Liver (tissue), 8 donors: ENCODE measurements at regions not wholly inside any gene's neighbourhood (a gene's known extent, or its start where the extent isn't known, plus 50 kb on each side); places are given as distances from the start of the nearest gene placed in this dataset.

ENCODE experiments used
- DNase-seq: peaks from one replicate; pipeline ENCODE4 v3.0.0-alpha.2; 2017; ENCODE audit warnings: low spot score
- H3K27ac ChIP-seq, 2 donors: one replicate each; pipeline ENCODE4 v1.7.0; 2013; ENCODE audit warnings: inconsistent platforms in 2 of 2, low read length in 2 of 2, control low read depth in 1 of 2, low read depth in 1 of 2, mild to moderate bottlenecking in 1 of 2
- H3K27me3 ChIP-seq, 4 donors: one replicate each; pipeline versions ENCODE4 v1.6.1 to v1.7.0; 2013; ENCODE audit warnings: low read length in 3 of 4, inconsistent platforms in 1 of 4, mild to moderate bottlenecking in 1 of 4, moderate library complexity in 1 of 4; ENCODE audit not compliant: control insufficient read depth in 4 of 4, insufficient read depth in 4 of 4
- H3K36me3 ChIP-seq, 4 donors: one replicate each; pipeline versions ENCODE4 v1.6.1 to v1.7.0; 2013; ENCODE audit warnings: low read length in 3 of 4, mild to moderate bottlenecking in 3 of 4, low read depth in 1 of 4, moderate library complexity in 1 of 4; ENCODE audit not compliant: control insufficient read depth in 4 of 4, insufficient read depth in 3 of 4
- H3K4me1 ChIP-seq, 4 donors: one replicate each; pipeline versions ENCODE4 v1.6.1 to v1.7.0; 2013; ENCODE audit warnings: low read length in 3 of 4, mild to moderate bottlenecking in 3 of 4, moderate library complexity in 1 of 4; ENCODE audit not compliant: control insufficient read depth in 4 of 4, insufficient read depth in 4 of 4
- H3K4me3 ChIP-seq, 3 donors: one replicate each; pipeline versions ENCODE4 v1.6.1 to v1.7.0; 2013; ENCODE audit warnings: low read length in 3 of 3, control low read depth in 1 of 3, low read depth in 1 of 3, mild to moderate bottlenecking in 1 of 3
- H3K9ac ChIP-seq, 2 donors: one replicate each; pipeline ENCODE4 v1.7.0; 2013; ENCODE audit warnings: low read length in 2 of 2, mild to moderate bottlenecking in 2 of 2, moderate library complexity in 2 of 2, control low read depth in 1 of 2, low read depth in 1 of 2
- H3K9me3 ChIP-seq, 4 donors: one replicate each; pipeline versions ENCODE4 v1.6.1 to v1.7.0; 2013; ENCODE audit warnings: low read length in 3 of 4; ENCODE audit not compliant: control insufficient read depth in 4 of 4
- ATF3 ChIP-seq: IDR thresholded peaks from 2 replicates; pipeline ENCODE4 v1.6.1; 2016; ENCODE audit warnings: antibody characterized with exemption
- EGR1 ChIP-seq, 2 donors: IDR thresholded peaks; 2 replicates each; pipeline ENCODE4 v1.6.1; 2016 to 2018; ENCODE audit warnings: antibody characterized with exemption in 2 of 2, low read depth in 2 of 2
- FOXA1 ChIP-seq: IDR thresholded peaks from 2 replicates; pipeline ENCODE4 v1.6.1; 2016; ENCODE audit warnings: antibody characterized with exemption
- FOXA2 ChIP-seq: IDR thresholded peaks from 2 replicates; pipeline ENCODE4 v1.6.1; 2016; ENCODE audit warnings: antibody characterized with exemption
- GABPA ChIP-seq, 2 donors: IDR thresholded peaks in 1 of 2; conservative IDR thresholded peaks in 1 of 2; 2 replicates each; pipeline ENCODE4 v1.6.1; 2016; ENCODE audit warnings: antibody characterized with exemption in 2 of 2, mild to moderate bottlenecking in 1 of 2, moderate library complexity in 1 of 2
- HNF4A ChIP-seq, 2 donors: conservative IDR thresholded peaks; 2 replicates each; pipeline ENCODE4 v1.6.1; 2016; ENCODE audit warnings: antibody characterized with exemption in 2 of 2, mild to moderate bottlenecking in 2 of 2
- JUND ChIP-seq, 2 donors: IDR thresholded peaks; 2 replicates each; pipeline ENCODE4 v1.6.1; 2016; ENCODE audit warnings: antibody characterized with exemption in 2 of 2
- NR2F2 ChIP-seq: IDR thresholded peaks from 2 replicates; pipeline ENCODE4 v1.6.1; 2016; ENCODE audit warnings: antibody characterized with exemption
- RXRA ChIP-seq, 2 donors: IDR thresholded peaks; 2 replicates each; pipeline ENCODE4 v1.6.1; 2017 to 2018; ENCODE audit warnings: antibody characterized with exemption in 2 of 2, mild to moderate bottlenecking in 1 of 2
- SP1 ChIP-seq: IDR thresholded peaks from 2 replicates; pipeline ENCODE4 v1.6.1; 2018; ENCODE audit warnings: antibody characterized with exemption, mild to moderate bottlenecking
- TAF1 ChIP-seq: conservative IDR thresholded peaks from 2 replicates; pipeline ENCODE4 v1.6.1; 2016; ENCODE audit warnings: antibody characterized with exemption, mild to moderate bottlenecking
- ZBTB33 ChIP-seq: IDR thresholded peaks from 2 replicates; pipeline ENCODE4 v1.6.1; 2016; ENCODE audit warnings: antibody characterized with exemption
- WGBS: extraction: QIAGEN DNeasy Blood & Tissue Kit; methylation state at CpG from one replicate; pipeline ENCODE4 v1.1.7; 2013; 5-methylcytosine and 5-hydroxymethylcytosine counted together
- TF ChIP-seq, protein P1 (sequence below): IDR thresholded peaks from 2 replicates; pipeline ENCODE4 v1.6.1; 2016; ENCODE audit warnings: antibody characterized with exemption
- TF ChIP-seq, protein P2 (sequence below): fragments of 150-350 bp; IDR thresholded peaks from 2 replicates; pipeline ENCODE4 v1.5.1; 2017; ENCODE audit warnings: improper control_type of control experiment, low read depth, low read length; ENCODE audit not compliant: missing input control
- TF ChIP-seq, protein P3 (sequence below): IDR thresholded peaks from 2 replicates; pipeline ENCODE4 v1.6.1; 2016; ENCODE audit warnings: antibody characterized with exemption, mild to moderate bottlenecking
- donor health status: healthy.
- donor health status: healthy.
- donor health status: healthy.
- donor health status: healthy.
- donor health status: healthy.

- Histone ChIP-seq H3K27me3 (no peaks in the 10 kb centered on the region), H3K9me3 (no peaks in the 10 kb centered on the region), H3K27ac (no peak overlapping the region), H3K36me3 (no peaks in the 10 kb centered on the region), H3K4me3 (no peak overlapping the region), H3K4me1 (no peaks in the 10 kb centered on the region), H3K9ac (no peak overlapping the region)
- 87% methylated on average over 2 of the region's 2 CpGs for WGBS
- TF ChIP-seq EGR1 (IDR thresholded peaks at IDR 0.05; ENCODE audit: low read depth in 2 of 2) = no peak
- no peak for DNase-seq
Observed at GRCh38 chr2:195490319-195490718, 166.7 kb upstream of the SLC39A10 start.

GRCh38 chr2:195489101-195489500 is 167.9 kb upstream of the SLC39A10 start:
- 93% methylated on average over 2 of the region's 2 CpGs for WGBS
- Histone ChIP-seq H3K9me3 (no peaks in the 10 kb centered on the region), H3K4me3 (no peak overlapping the region), H3K4me1 (no peaks in the 10 kb centered on the region), H3K27ac (no peak overlapping the region), H3K9ac (no peak overlapping the region), H3K27me3 (no peaks in the 10 kb centered on the region), H3K36me3 (no peaks in the 10 kb centered on the region)
- DNase-seq = no peak
- TF ChIP-seq, protein P1, sequence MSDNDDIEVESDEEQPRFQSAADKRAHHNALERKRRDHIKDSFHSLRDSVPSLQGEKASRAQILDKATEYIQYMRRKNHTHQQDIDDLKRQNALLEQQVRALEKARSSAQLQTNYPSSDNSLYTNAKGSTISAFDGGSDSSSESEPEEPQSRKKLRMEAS = no peak
- TF ChIP-seq RXRA (IDR thresholded peaks at IDR 0.05) (no peak), ATF3 (no peak), SP1 (no peak), JUND (IDR thresholded peaks at IDR 0.05) (no peak), EGR1 (IDR thresholded peaks at IDR 0.05; ENCODE audit: low read depth in 2 of 2) (no peak), FOXA2 (no peak), GABPA (IDR thresholded peaks at IDR 0.05 in 1 of 2, conservative IDR thresholded peaks at IDR 0.05 in 1 of 2) (no peak), ZBTB33 (no peak), HNF4A (conservative IDR thresholded peaks at IDR 0.05) (no peak), NR2F2 (no peak), TAF1 (no peak), FOXA1 (no peak)
- TF ChIP-seq, protein P2, sequence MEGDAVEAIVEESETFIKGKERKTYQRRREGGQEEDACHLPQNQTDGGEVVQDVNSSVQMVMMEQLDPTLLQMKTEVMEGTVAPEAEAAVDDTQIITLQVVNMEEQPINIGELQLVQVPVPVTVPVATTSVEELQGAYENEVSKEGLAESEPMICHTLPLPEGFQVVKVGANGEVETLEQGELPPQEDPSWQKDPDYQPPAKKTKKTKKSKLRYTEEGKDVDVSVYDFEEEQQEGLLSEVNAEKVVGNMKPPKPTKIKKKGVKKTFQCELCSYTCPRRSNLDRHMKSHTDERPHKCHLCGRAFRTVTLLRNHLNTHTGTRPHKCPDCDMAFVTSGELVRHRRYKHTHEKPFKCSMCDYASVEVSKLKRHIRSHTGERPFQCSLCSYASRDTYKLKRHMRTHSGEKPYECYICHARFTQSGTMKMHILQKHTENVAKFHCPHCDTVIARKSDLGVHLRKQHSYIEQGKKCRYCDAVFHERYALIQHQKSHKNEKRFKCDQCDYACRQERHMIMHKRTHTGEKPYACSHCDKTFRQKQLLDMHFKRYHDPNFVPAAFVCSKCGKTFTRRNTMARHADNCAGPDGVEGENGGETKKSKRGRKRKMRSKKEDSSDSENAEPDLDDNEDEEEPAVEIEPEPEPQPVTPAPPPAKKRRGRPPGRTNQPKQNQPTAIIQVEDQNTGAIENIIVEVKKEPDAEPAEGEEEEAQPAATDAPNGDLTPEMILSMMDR = no peak
- TF ChIP-seq, protein P3, sequence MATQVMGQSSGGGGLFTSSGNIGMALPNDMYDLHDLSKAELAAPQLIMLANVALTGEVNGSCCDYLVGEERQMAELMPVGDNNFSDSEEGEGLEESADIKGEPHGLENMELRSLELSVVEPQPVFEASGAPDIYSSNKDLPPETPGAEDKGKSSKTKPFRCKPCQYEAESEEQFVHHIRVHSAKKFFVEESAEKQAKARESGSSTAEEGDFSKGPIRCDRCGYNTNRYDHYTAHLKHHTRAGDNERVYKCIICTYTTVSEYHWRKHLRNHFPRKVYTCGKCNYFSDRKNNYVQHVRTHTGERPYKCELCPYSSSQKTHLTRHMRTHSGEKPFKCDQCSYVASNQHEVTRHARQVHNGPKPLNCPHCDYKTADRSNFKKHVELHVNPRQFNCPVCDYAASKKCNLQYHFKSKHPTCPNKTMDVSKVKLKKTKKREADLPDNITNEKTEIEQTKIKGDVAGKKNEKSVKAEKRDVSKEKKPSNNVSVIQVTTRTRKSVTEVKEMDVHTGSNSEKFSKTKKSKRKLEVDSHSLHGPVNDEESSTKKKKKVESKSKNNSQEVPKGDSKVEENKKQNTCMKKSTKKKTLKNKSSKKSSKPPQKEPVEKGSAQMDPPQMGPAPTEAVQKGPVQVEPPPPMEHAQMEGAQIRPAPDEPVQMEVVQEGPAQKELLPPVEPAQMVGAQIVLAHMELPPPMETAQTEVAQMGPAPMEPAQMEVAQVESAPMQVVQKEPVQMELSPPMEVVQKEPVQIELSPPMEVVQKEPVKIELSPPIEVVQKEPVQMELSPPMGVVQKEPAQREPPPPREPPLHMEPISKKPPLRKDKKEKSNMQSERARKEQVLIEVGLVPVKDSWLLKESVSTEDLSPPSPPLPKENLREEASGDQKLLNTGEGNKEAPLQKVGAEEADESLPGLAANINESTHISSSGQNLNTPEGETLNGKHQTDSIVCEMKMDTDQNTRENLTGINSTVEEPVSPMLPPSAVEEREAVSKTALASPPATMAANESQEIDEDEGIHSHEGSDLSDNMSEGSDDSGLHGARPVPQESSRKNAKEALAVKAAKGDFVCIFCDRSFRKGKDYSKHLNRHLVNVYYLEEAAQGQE = no peak
